ENCODE measurements at regions not wholly inside any gene's neighbourhood (a gene's known extent, or its start where the extent isn't known, plus 50 kb on each side); places are given as distances from the start of the nearest gene placed in this dataset.

GRCh38 chr9:86827893-86828292 is 119.4 kb downstream of the GAS1 start:
- Histone ChIP-seq H3K36me3 (ENCODE audit: control insufficient read depth in 3 of 3, insufficient read depth in 2 of 3, low read depth in 1 of 3, low read length in 3 of 3) (no peaks in the 10 kb centered on the region), H3K27ac (ENCODE audit: low read depth in 1 of 3, low read length in 2 of 3) (no peak overlapping the region), H3K27me3 (ENCODE audit: control insufficient read depth in 3 of 3, insufficient read depth in 3 of 3, low read length in 3 of 3) (peaks cover 0 to 3% (median 2%) of the 10 kb centered on the region in 3 donors), H3K4me1 (ENCODE audit: control insufficient read depth in 3 of 3, insufficient read depth in 2 of 3, low read depth in 1 of 3, low read length in 2 of 3) (no peaks in the 10 kb centered on the region), H3K9me3 (ENCODE audit: control insufficient read depth in 2 of 2, insufficient read depth in 1 of 2, low read depth in 1 of 2, low read length in 1 of 2) (peaks cover 0 to 6% of the 10 kb centered on the region in 2 donors), H3K4me3 (ENCODE audit: low read depth in 1 of 3, low read length in 3 of 3) (no peak overlapping the region)
- 8 to 42% (median 37%) methylated on average over 1 of the region's 1 CpG for WGBS, 3 donors
- no peak for FAIRE-seq
- no peak for DNase-seq

DNA sequence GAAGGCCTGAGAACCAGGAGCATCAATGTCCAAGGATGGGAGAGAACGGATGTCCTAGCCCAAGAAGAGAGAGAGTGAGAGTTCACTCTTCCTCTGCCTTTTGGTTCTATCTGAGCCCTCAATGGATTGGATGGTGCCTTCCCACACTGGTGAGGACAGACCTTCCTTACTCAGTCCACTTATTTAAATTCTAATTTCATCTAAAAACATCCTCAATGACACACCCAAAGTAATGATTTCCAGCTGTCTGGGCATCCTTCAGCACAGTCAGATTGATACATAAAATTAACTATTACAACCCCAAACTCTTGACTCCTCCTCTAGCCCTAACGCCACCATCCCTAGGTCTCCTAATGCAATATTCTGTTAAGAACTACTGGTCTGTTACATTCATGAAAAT is 122.0 kb downstream of the GAS1 start:
- Histone ChIP-seq H3K4me3 (ENCODE audit: low read depth in 1 of 3, low read length in 3 of 3) (no peak overlapping the region), H3K27ac (ENCODE audit: low read depth in 1 of 3, low read length in 2 of 3) (no peak overlapping the region), H3K4me1 (ENCODE audit: control insufficient read depth in 3 of 3, insufficient read depth in 2 of 3, low read depth in 1 of 3, low read length in 2 of 3) (no peaks in the 10 kb centered on the region), H3K36me3 (ENCODE audit: control insufficient read depth in 3 of 3, insufficient read depth in 2 of 3, low read depth in 1 of 3, low read length in 3 of 3) (no peaks in the 10 kb centered on the region), H3K27me3 (ENCODE audit: control insufficient read depth in 3 of 3, insufficient read depth in 3 of 3, low read length in 3 of 3) (peaks cover 0 to 3% (median 2%) of the 10 kb centered on the region in 3 donors), H3K9me3 (ENCODE audit: control insufficient read depth in 2 of 2, insufficient read depth in 1 of 2, low read depth in 1 of 2, low read length in 1 of 2) (peaks cover 0 to 6% of the 10 kb centered on the region in 2 donors)
- DNase-seq (no peak), FAIRE-seq (no peak)
- WGBS, 3 donors = 77 to 91% (median 87%) methylated on average over 2 of the region's 2 CpGs

DNA sequence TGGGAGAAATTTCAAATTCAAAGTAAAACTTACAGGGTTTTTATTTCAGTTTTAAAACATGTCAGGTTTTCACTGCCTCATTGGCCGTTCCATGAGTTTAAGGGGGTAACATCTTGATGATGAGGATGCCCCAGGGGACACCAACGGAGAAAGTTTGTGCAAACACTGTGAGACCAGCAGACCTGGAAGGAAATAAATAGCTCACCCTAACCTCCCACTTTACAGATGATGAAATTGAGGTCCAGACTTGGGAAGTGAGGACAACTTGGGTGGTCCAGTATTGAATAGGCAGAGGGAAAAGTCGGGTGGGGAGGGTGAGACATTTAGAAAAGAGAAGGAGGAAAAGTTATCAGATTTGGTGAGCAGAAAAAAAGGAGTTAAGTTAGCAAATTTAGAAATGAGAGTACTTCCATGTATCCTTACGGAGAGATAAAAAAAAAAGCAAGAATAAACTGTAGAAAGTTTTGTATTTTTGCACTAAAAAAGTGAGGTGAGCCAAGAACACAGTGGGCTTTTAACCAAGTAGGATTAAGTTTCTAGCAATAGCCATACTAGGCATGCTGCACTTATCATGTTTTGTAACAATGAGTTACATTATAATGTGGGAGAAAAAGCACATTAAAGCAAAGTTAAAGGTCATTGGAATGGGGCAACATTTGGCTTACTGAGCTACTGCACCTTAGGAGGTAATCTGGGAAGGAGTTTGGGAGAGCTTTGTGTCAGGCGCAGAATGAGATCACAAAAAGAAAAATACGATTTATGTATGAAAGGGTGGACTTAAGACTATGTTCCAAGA is 125.1 kb downstream of the GAS1 start:
- H3K27me3 ChIP-seq (ENCODE audit: control insufficient read depth in 3 of 3, insufficient read depth in 3 of 3, low read length in 3 of 3) = peaks cover 0 to 2% (median 0%) of the 10 kb centered on the region in 3 donors
- FAIRE-seq = no peak
- no peak overlapping the region for H3K27ac ChIP-seq (ENCODE audit: low read depth in 1 of 3, low read length in 2 of 3)
- 34 to 55% (median 44%) methylated on average over 6 of the region's 6 CpGs for WGBS, 3 donors
- H3K9me3 ChIP-seq (ENCODE audit: control insufficient read depth in 2 of 2, insufficient read depth in 1 of 2, low read depth in 1 of 2, low read length in 1 of 2) = peaks cover 0 to 21% of the 10 kb centered on the region in 2 donors
- H3K4me1 ChIP-seq (ENCODE audit: control insufficient read depth in 3 of 3, insufficient read depth in 2 of 3, low read depth in 1 of 3, low read length in 2 of 3) = no peaks in the 10 kb centered on the region
- H3K4me3 ChIP-seq (ENCODE audit: low read depth in 1 of 3, low read length in 3 of 3) = no peak overlapping the region
- no peak for DNase-seq
- H3K36me3 ChIP-seq (ENCODE audit: control insufficient read depth in 3 of 3, insufficient read depth in 2 of 3, low read depth in 1 of 3, low read length in 3 of 3) = no peaks in the 10 kb centered on the region

GRCh38 chr9:86821006-86821845 is 126.1 kb downstream of the GAS1 start:
- H3K27me3 ChIP-seq (ENCODE audit: control insufficient read depth in 3 of 3, insufficient read depth in 3 of 3, low read length in 3 of 3) = peaks cover 0 to 2% (median 0%) of the 10 kb centered on the region in 3 donors
- no peaks in the 10 kb centered on the region for H3K4me1 ChIP-seq (ENCODE audit: control insufficient read depth in 3 of 3, insufficient read depth in 2 of 3, low read depth in 1 of 3, low read length in 2 of 3)
- DNase-seq (no peak), FAIRE-seq (no peak)
- H3K36me3 ChIP-seq (ENCODE audit: control insufficient read depth in 3 of 3, insufficient read depth in 2 of 3, low read depth in 1 of 3, low read length in 3 of 3) = no peaks in the 10 kb centered on the region
- H3K4me3 ChIP-seq (ENCODE audit: low read depth in 1 of 3, low read length in 3 of 3) = no peak overlapping the region
- H3K27ac ChIP-seq (ENCODE audit: low read depth in 1 of 3, low read length in 2 of 3) = no peak overlapping the region
- H3K9me3 ChIP-seq (ENCODE audit: control insufficient read depth in 2 of 2, insufficient read depth in 1 of 2, low read depth in 1 of 2, low read length in 1 of 2) = peaks cover 0 to 21% of the 10 kb centered on the region in 2 donors
- 76 to 88% (median 79%) methylated on average over 8 of the region's 8 CpGs for WGBS, 3 donors

DNA sequence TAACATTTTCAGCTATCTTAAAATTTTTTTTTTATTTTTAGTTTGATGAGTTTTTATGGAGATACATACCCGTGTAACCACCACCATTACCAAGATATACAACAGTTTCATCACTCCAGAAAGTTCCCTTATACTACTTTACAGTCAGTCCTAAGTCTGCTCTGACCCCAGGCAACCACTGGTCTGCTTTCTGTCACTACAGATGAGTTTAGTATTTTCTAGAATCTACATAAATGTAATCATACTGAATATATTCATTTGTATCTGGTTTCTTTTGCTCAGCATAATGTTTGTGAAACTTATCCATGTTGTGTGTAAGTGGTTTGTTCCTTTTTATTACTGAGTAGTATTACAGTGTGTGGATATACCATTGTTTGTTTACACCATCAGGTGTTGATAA is 127.8 kb downstream of the GAS1 start:
- FAIRE-seq = no peak
- Histone ChIP-seq H3K27me3 (ENCODE audit: control insufficient read depth in 3 of 3, insufficient read depth in 3 of 3, low read length in 3 of 3) (no peaks in the 10 kb centered on the region), H3K4me3 (ENCODE audit: low read depth in 1 of 3, low read length in 3 of 3) (no peak overlapping the region), H3K4me1 (ENCODE audit: control insufficient read depth in 3 of 3, insufficient read depth in 2 of 3, low read depth in 1 of 3, low read length in 2 of 3) (no peaks in the 10 kb centered on the region), H3K36me3 (ENCODE audit: control insufficient read depth in 3 of 3, insufficient read depth in 2 of 3, low read depth in 1 of 3, low read length in 3 of 3) (no peaks in the 10 kb centered on the region), H3K9me3 (ENCODE audit: control insufficient read depth in 2 of 2, insufficient read depth in 1 of 2, low read depth in 1 of 2, low read length in 1 of 2) (peaks cover 0 to 15% of the 10 kb centered on the region in 2 donors), H3K27ac (ENCODE audit: low read depth in 1 of 3, low read length in 2 of 3) (no peak overlapping the region)
- WGBS, 3 donors = 48 to 87% (median 55%) methylated on average over 1 of the region's 1 CpG
- no peak for DNase-seq

DNA sequence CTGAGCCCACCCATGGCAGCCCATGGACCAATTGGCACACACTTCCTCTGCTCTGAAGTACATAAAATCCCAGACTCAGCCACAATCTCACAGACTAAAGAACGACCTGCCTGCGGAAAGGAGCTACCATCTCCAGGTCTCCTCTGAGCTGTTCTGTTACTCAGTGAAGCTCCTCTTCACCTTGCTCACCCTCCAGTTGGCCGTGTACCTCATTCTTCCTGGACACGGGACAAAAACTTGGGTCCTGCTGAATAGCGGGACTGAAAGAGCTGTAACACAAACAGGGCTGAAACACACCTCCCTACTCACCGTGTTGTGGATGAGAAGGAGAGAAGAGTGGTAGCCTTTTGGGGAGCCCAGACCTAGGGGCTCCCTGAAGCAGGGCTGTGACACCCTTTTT is 128.7 kb downstream of the GAS1 start:
- no peaks in the 10 kb centered on the region for H3K27me3 ChIP-seq (ENCODE audit: control insufficient read depth in 3 of 3, insufficient read depth in 3 of 3, low read length in 3 of 3)
- H3K36me3 ChIP-seq (ENCODE audit: control insufficient read depth in 3 of 3, insufficient read depth in 2 of 3, low read depth in 1 of 3, low read length in 3 of 3) = no peaks in the 10 kb centered on the region
- no peak for FAIRE-seq
- DNase-seq = no peak
- no peaks in the 10 kb centered on the region for H3K4me1 ChIP-seq (ENCODE audit: control insufficient read depth in 3 of 3, insufficient read depth in 2 of 3, low read depth in 1 of 3, low read length in 2 of 3)
- peaks cover 0 to 15% of the 10 kb centered on the region in 2 donors for H3K9me3 ChIP-seq (ENCODE audit: control insufficient read depth in 2 of 2, insufficient read depth in 1 of 2, low read depth in 1 of 2, low read length in 1 of 2)
- no peak overlapping the region for H3K27ac ChIP-seq (ENCODE audit: low read depth in 1 of 3, low read length in 2 of 3)
- WGBS, 3 donors = 87 to 95% (median 94%) methylated on average over 6 of the region's 6 CpGs
- no peak overlapping the region for H3K4me3 ChIP-seq (ENCODE audit: low read depth in 1 of 3, low read length in 3 of 3)

GRCh38 chr9:86816868-86817267 is 130.4 kb downstream of the GAS1 start:
- FAIRE-seq (no peak), DNase-seq (no peak)
- no peak overlapping the region for H3K27ac ChIP-seq (ENCODE audit: low read depth in 1 of 3, low read length in 2 of 3)

DNA sequence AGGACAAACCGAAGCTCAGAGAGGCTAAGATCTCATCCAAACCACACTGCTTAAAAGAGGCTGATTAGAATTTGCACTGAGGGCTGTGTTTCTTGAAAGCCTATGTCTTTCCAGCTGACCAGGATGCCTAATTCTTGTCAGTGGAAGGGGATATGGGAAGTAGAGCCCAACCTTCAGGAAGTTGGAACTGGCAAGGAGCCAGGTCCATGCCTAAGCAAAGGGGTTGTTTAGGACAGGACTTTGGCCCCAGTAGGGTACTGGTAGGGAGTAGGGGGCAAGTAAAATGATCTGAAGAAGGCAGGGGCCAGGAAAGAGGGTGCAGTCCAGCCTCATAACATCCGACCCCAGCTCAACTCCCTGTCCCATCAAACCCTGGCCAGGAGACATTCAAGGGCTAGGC is 130.9 kb downstream of the GAS1 start:
- H3K27me3 ChIP-seq (ENCODE audit: control insufficient read depth in 3 of 3, insufficient read depth in 3 of 3, low read length in 3 of 3) = no peaks in the 10 kb centered on the region
- WGBS, 3 donors = 40 to 73% (median 56%) methylated on average over 2 of the region's 2 CpGs
- no peak for DNase-seq
- H3K9me3 ChIP-seq (ENCODE audit: control insufficient read depth in 2 of 2, insufficient read depth in 1 of 2, low read depth in 1 of 2, low read length in 1 of 2) = peaks cover 0 to 15% of the 10 kb centered on the region in 2 donors
- no peaks in the 10 kb centered on the region for H3K4me1 ChIP-seq (ENCODE audit: control insufficient read depth in 3 of 3, insufficient read depth in 2 of 3, low read depth in 1 of 3, low read length in 2 of 3)
- H3K27ac ChIP-seq (ENCODE audit: low read depth in 1 of 3, low read length in 2 of 3) = no peak overlapping the region
- no peak overlapping the region for H3K4me3 ChIP-seq (ENCODE audit: low read depth in 1 of 3, low read length in 3 of 3)
- no peak for FAIRE-seq
- no peaks in the 10 kb centered on the region for H3K36me3 ChIP-seq (ENCODE audit: control insufficient read depth in 3 of 3, insufficient read depth in 2 of 3, low read depth in 1 of 3, low read length in 3 of 3)

More at GRCh38 chr9:86816868-86817267, 130.4 kb downstream of the GAS1 start:
- no peaks in the 10 kb centered on the region for H3K36me3 ChIP-seq (ENCODE audit: control insufficient read depth in 3 of 3, insufficient read depth in 2 of 3, low read depth in 1 of 3, low read length in 3 of 3)
- H3K4me1 ChIP-seq (ENCODE audit: control insufficient read depth in 3 of 3, insufficient read depth in 2 of 3, low read depth in 1 of 3, low read length in 2 of 3) = no peaks in the 10 kb centered on the region
- no peak overlapping the region for H3K4me3 ChIP-seq (ENCODE audit: low read depth in 1 of 3, low read length in 3 of 3)
- H3K27me3 ChIP-seq (ENCODE audit: control insufficient read depth in 3 of 3, insufficient read depth in 3 of 3, low read length in 3 of 3) = no peaks in the 10 kb centered on the region
- peaks cover 0 to 15% of the 10 kb centered on the region in 2 donors for H3K9me3 ChIP-seq (ENCODE audit: control insufficient read depth in 2 of 2, insufficient read depth in 1 of 2, low read depth in 1 of 2, low read length in 1 of 2)
- WGBS, 3 donors = 91 to 95% (median 94%) methylated on average over 5 of the region's 5 CpGs

All from small intestine (tissue), 7 donors.